Adipocyte (in vitro differentiated cells): ENCODE measurements at regions not wholly inside any gene's neighbourhood (a gene's known extent, or its start where the extent isn't known, plus 50 kb on each side); places are given as distances from the start of the nearest gene placed in this dataset.
"Not testable (repeated sequence)": the region's sequence is repeated elsewhere in the genome, so short reads cannot be mapped to it uniquely, and the experiment has no call there.

Experiments used
- DNase-seq: peaks from one replicate; pipeline ENCODE4 v3.0.0-alpha.2; 2015; ENCODE audit warnings: low read depth
- H3K27me3 ChIP-seq: replicated peaks from 2 replicates; pipeline ENCODE4 v1.7.0; 2013; ENCODE audit warnings: mild to moderate bottlenecking, low read length, moderate library complexity; ENCODE audit not compliant: control insufficient read depth, insufficient read depth
- H3K36me3 ChIP-seq: 2 replicates; pipeline ENCODE4 v1.7.0; 2013; ENCODE audit warnings: low read length, mild to moderate bottlenecking, moderate library complexity; ENCODE audit not compliant: control insufficient read depth, insufficient read depth, severe bottlenecking
- H3K4me1 ChIP-seq: 2 replicates; pipeline ENCODE4 v1.7.0; 2013; ENCODE audit warnings: mild to moderate bottlenecking, low read length, moderate library complexity; ENCODE audit not compliant: control insufficient read depth, insufficient read depth
- H3K4me3 ChIP-seq: 2 replicates; pipeline ENCODE4 v1.7.0; 2013; ENCODE audit warnings: mild to moderate bottlenecking, low read length, moderate library complexity
- H3K9ac ChIP-seq: 2 replicates; pipeline ENCODE4 v1.7.0; 2013; ENCODE audit warnings: mild to moderate bottlenecking, low read length, moderate library complexity
- H3K9me3 ChIP-seq: 2 replicates; pipeline ENCODE4 v1.7.0; 2013; ENCODE audit warnings: mild to moderate bottlenecking, low read length, moderate library complexity; ENCODE audit not compliant: control insufficient read depth

DNA sequence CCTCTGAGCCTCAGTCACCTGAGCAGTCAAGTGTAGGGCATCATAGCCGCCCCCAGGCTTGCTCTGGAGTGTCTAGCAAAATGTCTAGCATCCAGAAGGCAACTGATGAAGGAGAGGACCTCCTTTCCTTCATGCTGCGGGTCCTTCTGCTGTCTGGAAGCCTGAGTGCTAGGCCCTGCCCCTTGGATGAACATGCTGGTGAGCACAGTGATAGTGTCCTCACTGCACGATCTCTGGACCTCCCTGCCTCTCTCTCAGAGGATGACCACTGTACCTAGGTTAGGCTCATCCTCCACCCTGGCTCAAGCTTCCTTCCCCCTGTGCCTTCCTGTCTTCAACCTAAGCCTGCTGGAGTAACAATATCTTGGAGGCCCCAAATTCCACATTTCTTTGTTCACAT is 128.6 kb downstream of the TENT5C start:
- no peak for DNase-seq
- no peaks in the 10 kb centered on the region for H3K27me3 ChIP-seq
- H3K36me3 ChIP-seq: no peaks in the 10 kb centered on the region
- H3K4me3 ChIP-seq: peak overlapping the region; percentile 77
- no peak overlapping the region for H3K9ac ChIP-seq
- no peaks in the 10 kb centered on the region for H3K9me3 ChIP-seq
- peaks cover 3% of the 10 kb centered on the region for H3K4me1 ChIP-seq

DNA sequence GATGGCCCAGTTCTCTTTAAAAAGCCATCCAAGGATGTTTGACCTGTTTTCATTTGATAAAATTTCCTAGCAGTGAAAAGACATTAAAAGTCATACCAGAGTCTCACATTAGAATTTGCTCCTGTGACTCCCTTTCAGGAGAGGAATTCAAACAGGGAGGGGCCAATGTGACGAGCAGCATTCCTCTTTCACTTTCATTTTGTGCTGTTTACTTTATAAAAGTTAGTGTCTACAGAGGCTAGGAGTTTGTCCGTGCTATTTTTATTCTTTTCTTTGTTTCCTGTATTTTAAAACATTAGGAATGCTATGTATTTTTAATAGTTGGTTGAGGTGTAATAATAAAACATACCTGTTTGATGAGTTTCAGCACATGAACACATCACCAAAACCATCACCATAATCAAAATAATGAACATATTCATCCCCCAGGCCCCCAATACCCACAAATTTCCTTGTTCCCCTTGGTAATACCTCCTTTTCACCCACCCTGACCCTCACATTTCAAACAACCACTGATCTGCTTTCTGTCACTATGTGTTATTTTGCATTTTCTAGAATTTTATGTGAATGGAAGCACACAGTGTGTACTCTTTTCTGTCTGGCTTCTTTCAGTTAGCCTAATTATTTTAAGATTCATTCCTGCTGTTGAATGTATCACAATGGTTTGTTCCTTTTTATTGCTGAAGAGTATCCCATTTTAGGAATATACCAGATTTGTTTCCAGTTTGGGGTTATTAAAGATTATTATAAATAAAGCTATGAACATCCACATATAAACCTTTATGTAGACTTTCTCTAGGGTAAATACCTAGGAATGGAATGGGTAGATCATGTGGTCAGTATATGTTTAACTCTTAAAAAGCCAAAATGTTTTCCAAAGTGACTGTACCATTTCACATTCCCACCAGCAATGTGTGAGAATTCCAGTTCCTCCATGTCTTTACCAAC is 129.5 kb downstream of the TENT5C start:
- Histone ChIP-seq H3K27me3 (no peaks in the 10 kb centered on the region), H3K9ac (peak overlapping the region; percentile 61), H3K36me3 (no peaks in the 10 kb centered on the region), H3K4me3 (peak overlapping the region; percentile 77), H3K9me3 (no peaks in the 10 kb centered on the region), H3K4me1 (peaks cover 6% of the 10 kb centered on the region)
- peak; percentile 85 for DNase-seq

GRCh38 chr1:117739504-117739903 is 133.7 kb downstream of the TENT5C start:
- no peaks in the 10 kb centered on the region for H3K9me3 ChIP-seq
- no peak overlapping the region for H3K9ac ChIP-seq
- no peaks in the 10 kb centered on the region for H3K27me3 ChIP-seq
- no peak for DNase-seq
- H3K4me3 ChIP-seq: no peak overlapping the region
- no peaks in the 10 kb centered on the region for H3K36me3 ChIP-seq
- H3K4me1 ChIP-seq: peaks cover 11% of the 10 kb centered on the region

- H3K36me3 ChIP-seq: no peaks in the 10 kb centered on the region
- H3K4me1 ChIP-seq: peaks cover 8% of the 10 kb centered on the region
- no peak overlapping the region for H3K4me3 ChIP-seq
- no peaks in the 10 kb centered on the region for H3K27me3 ChIP-seq
- no peak for DNase-seq
- H3K9ac ChIP-seq: no peak overlapping the region
- H3K9me3 ChIP-seq: no peaks in the 10 kb centered on the region
Observed at GRCh38 chr1:117740496-117740895, 134.6 kb downstream of the TENT5C start.

DNA sequence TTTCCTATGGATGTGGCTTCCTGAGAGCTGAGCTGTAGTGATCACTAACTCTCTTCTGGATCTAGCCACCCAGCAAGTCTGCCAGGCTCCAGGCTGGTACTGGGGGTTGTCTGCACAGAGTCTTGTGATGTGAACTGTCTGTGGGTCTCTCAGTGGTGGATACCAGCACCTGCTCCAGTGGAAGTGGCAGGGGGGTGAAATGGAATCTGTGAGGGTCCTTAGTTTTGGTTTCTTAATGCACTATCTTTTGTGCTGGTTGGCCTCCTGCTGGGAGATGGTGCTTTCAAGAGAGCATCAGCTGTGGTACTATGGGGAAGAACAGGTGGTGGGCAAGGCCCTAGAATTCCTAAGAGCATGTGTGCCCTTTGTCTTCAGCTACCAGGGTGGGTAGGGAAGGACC is 140.7 kb downstream of the TENT5C start:
- DNase-seq, H3K4me1 ChIP-seq, H3K27me3 ChIP-seq, H3K9ac ChIP-seq, H3K36me3 ChIP-seq, H3K4me3 ChIP-seq, H3K9me3 ChIP-seq: not testable (repeated sequence)

GRCh38 chr1:117747605-117748004 is 141.8 kb downstream of the TENT5C start:
- Histone ChIP-seq H3K4me1 (peaks cover 9% of the 10 kb centered on the region), H3K9ac (no peak overlapping the region), H3K9me3 (peaks cover 3% of the 10 kb centered on the region), H3K27me3 (no peaks in the 10 kb centered on the region), H3K36me3 (no peaks in the 10 kb centered on the region), H3K4me3 (no peak overlapping the region)
- DNase-seq: no peak

GRCh38 chr1:117751321-117751720 is 145.5 kb downstream of the TENT5C start:
- Histone ChIP-seq H3K9ac (no peak overlapping the region), H3K36me3 (no peaks in the 10 kb centered on the region), H3K27me3 (no peaks in the 10 kb centered on the region), H3K9me3 (peaks cover 3% of the 10 kb centered on the region), H3K4me1 (peaks cover 22% of the 10 kb centered on the region), H3K4me3 (no peak overlapping the region)
- no peak for DNase-seq

GRCh38 chr1:117752661-117753060 is 146.8 kb downstream of the TENT5C start:
- Histone ChIP-seq H3K36me3 (no peaks in the 10 kb centered on the region), H3K4me1 (peaks cover 22% of the 10 kb centered on the region), H3K4me3 (no peak overlapping the region), H3K27me3 (no peaks in the 10 kb centered on the region), H3K9me3 (peaks cover 3% of the 10 kb centered on the region), H3K9ac (no peak overlapping the region)
- no peak for DNase-seq

DNA sequence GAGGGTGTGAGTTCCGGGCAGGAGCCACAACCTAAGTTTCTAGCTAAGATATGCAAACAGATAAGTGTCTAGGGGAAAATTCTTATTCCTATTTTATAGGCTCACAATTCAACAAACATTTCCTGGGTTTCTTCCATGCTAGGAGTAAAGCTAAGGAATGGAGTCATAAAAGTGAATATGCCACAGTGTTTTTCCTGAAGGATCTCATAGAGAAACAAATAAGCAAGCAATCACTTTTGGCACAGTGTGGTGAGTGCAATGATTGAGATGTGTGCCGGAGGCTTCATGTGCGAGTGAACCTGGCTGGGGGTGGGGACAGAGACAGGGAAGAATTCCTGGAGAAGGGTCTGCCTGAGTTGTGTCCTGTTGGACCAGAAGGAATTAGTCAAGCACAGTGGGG is 147.4 kb downstream of the TENT5C start:
- Histone ChIP-seq H3K36me3 (no peaks in the 10 kb centered on the region), H3K9me3 (peaks cover under 1% of the 10 kb centered on the region), H3K4me1 (peaks cover 23% of the 10 kb centered on the region), H3K9ac (no peak overlapping the region), H3K4me3 (peak overlapping the region; percentile 77), H3K27me3 (no peaks in the 10 kb centered on the region)
- DNase-seq: no peak

DNA sequence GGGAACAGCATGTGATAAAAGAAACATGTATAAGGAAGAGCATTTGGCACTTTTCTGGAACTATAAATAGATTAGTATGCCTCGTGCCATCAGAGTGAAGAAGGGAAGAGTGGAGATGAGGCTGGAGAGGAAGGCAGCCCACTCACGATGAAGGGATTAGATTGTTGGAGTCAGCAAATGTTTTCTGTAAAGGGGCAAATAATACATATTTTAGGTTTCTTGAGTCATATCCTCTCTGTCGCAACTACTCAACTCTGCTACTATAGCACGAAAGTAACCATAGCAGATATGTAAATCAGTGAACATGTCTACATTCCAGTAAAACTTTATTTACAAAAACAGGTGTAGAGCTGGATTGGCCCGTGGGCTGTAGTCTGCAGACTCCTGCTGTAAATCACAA is 147.8 kb downstream of the TENT5C start:
- Histone ChIP-seq H3K9ac (peak overlapping the region; percentile 34), H3K27me3 (no peaks in the 10 kb centered on the region), H3K4me1 (peaks cover 27% of the 10 kb centered on the region), H3K9me3 (no peaks in the 10 kb centered on the region), H3K4me3 (peak overlapping the region; percentile 77), H3K36me3 (no peaks in the 10 kb centered on the region)
- DNase-seq: peak; percentile 67

DNA sequence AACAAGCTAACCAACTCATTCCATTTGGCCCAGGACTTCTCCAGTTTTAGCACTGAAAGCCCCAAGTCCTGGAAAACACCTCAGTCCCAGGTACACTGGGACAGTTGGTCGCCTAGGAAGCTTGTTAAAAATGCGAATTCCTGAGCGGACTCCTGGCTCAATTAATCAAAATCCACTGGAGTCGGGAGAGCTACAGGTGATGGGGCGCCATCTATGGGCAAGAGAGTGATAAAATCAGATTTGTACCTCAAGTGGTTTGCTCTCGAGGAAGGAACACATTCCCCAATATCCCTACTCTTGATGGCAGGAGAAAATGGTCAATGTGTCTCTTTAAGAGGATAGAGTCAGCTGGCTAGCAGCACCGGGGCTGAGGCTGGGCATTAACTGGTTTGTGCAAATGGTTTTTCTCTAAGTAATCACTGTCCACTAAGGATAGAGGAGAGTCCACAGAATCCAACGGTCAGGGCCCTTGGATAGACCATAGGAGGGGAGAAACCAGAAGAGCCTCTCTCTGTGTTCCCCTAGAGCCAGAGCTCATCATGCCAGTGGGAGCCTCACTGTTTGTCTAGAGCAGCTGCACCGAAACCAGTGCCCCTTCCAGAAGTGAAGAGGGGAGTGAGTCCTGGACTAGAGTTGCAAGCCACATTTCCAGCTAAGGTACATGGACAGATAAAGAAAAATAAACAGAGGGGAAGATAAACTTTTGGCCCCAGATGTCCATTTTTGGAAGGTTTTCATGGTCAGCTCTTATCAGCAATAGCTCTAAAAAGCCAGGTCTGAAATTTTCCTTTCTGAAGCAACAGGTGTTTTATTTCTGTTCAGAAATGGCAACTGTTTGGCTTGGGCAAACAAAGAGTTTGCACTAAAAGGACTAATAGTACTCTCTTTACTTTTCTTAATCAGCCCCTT is 148.5 kb downstream of the TENT5C start:
- H3K36me3 ChIP-seq: no peaks in the 10 kb centered on the region
- no peaks in the 10 kb centered on the region for H3K9me3 ChIP-seq
- peak overlapping the region; percentile 77 for H3K4me3 ChIP-seq
- peak overlapping the region; percentile 34 for H3K9ac ChIP-seq
- peaks cover 27% of the 10 kb centered on the region for H3K4me1 ChIP-seq
- DNase-seq: peak; percentile 79
- no peaks in the 10 kb centered on the region for H3K27me3 ChIP-seq
